ENCODE measurements at regions not wholly inside any gene's neighbourhood (a gene's known extent, or its start where the extent isn't known, plus 50 kb on each side); places are given as distances from the start of the nearest gene placed in this dataset.

DNA sequence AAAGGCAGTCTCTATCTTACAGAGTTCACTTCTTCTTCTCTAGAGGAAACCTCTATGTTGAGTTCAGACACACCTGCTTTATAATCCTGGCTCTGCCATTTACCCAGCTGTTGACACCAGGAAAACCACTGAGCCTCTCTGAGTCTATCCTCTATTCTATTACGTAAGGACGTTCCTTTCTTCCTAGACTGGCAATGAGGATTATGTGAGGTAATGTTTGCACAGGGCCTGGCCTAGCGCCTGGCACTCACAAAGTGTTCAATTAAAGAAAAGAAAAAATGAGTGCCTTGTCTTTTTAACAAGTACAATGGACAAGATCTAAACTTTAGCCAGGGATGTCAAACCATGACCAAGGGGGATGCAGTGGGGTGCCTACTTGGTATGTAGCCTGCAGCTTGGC, 641.9 kb upstream of the TBX3 start:
- no peak for TF ChIP-seq SUZ12 (IDR thresholded peaks at IDR 0.05; ENCODE audit: extremely low read depth, insufficient read depth, insufficient read length)
- no peak for TF ChIP-seq ZNF274 (IDR thresholded peaks at IDR 0.05; ENCODE audit: low read depth, low read length)
- TF ChIP-seq YY1 (IDR thresholded peaks at IDR 0.05; ENCODE audit: insufficient read depth, insufficient read length): no peak

Data from NT2/D1 (cell line).